NOMO-1 (cell line): ENCODE measurements at regions not wholly inside any gene's neighbourhood (a gene's known extent, or its start where the extent isn't known, plus 50 kb on each side); places are given as distances from the start of the nearest gene placed in this dataset.

Experiments used
- DNase-seq, 2 experiments: peaks; one replicate each; lab custom pipeline; 2025; ENCODE audit not compliant: unreplicated experiment in 2 of 2; lab: John Stamatoyannopoulos, UW

GRCh38 chr9:79165020-79165780 lies 406.6 kb upstream of the TLE4 start:
- DNase-seq: peak in 1 of 2 experiments; percentile 29

- peak in 1 of 2 experiments; percentile 22 for DNase-seq
Observed at GRCh38 chr9:79166005-79166404, 405.8 kb upstream of the TLE4 start.

GRCh38 chr9:79170643-79171042 lies 401.1 kb upstream of the TLE4 start:
- no peak for DNase-seq

GRCh38 chr9:79173932-79174331 lies 397.8 kb upstream of the TLE4 start:
- DNase-seq: no peak

- DNase-seq: no peak
Observed at GRCh38 chr9:79176014-79176697, 395.6 kb upstream of the TLE4 start.

- no peak for DNase-seq
Observed at GRCh38 chr9:79184831-79185230, 386.9 kb upstream of the TLE4 start.

GRCh38 chr9:79185866-79186265 lies 385.9 kb upstream of the TLE4 start:
- DNase-seq: no peak

GRCh38 chr9:79189511-79189924 lies 382.2 kb upstream of the TLE4 start:
- DNase-seq: no peak

GRCh38 chr9:79193001-79193400 lies 378.8 kb upstream of the TLE4 start:
- no peak for DNase-seq

- no peak for DNase-seq
Observed at GRCh38 chr9:79193501-79194223, 378.1 kb upstream of the TLE4 start.

GRCh38 chr9:79195879-79196278 lies 375.9 kb upstream of the TLE4 start:
- DNase-seq: no peak

- no peak for DNase-seq
Observed at GRCh38 chr9:79196606-79197005, 375.2 kb upstream of the TLE4 start.

GRCh38 chr9:79200336-79200735 lies 371.4 kb upstream of the TLE4 start:
- DNase-seq: no peak

GRCh38 chr9:79201636-79202035 lies 370.1 kb upstream of the TLE4 start:
- no peak for DNase-seq

GRCh38 chr9:79208791-79209396 lies 362.9 kb upstream of the TLE4 start:
- no peak for DNase-seq

- no peak for DNase-seq
Observed at GRCh38 chr9:79210541-79211243, 361.1 kb upstream of the TLE4 start.

GRCh38 chr9:79213417-79214125 lies 358.2 kb upstream of the TLE4 start:
- DNase-seq: no peak

- DNase-seq: no peak
Observed at GRCh38 chr9:79215821-79216220, 355.9 kb upstream of the TLE4 start.

- no peak for DNase-seq
Observed at GRCh38 chr9:79220251-79220650, 351.5 kb upstream of the TLE4 start.

- no peak for DNase-seq
Observed at GRCh38 chr9:79220666-79221065, 351.1 kb upstream of the TLE4 start.
